ENCODE measurements at regions not wholly inside any gene's neighbourhood (a gene's known extent, or its start where the extent isn't known, plus 50 kb on each side); places are given as distances from the start of the nearest gene placed in this dataset.

DNA sequence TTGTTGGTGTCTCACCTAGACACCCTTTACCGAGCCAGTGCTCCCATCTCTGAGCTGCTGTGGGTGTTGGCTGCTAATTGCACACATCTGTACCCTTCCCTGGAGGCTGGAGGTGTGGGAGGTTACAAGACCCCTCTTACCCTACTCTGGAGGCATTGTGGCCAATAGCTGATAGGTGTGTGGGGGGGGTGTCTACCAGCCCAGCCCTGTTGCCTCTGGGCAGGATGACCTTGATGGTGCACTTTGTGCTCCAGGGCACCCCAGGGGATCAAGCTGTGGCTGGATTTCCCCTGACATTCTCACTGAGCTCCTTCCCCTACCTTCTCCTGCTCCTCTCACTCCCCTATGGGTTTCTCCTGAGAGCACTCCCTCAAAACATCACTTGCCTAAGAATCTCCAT is 104.7 kb upstream of the ADPGK start:
- Histone ChIP-seq H3K9me3 (peaks cover 0 to 11% (median 0%) of the 10 kb centered on the region in 11 donors), H3K36me3 (no peaks in the 10 kb centered on the region), H3K27ac (no peak overlapping the region), H3K4me3 (no peak overlapping the region), H3K27me3 (peaks cover 0 to 18% (median 6%) of the 10 kb centered on the region in 7 donors), H3K4me1 (peaks cover 0 to 11% (median 0%) of the 10 kb centered on the region in 9 donors)
- intact Hi-C loops (cut with DNase I) = no loop called here
- no peak for ATAC-seq
- TF ChIP-seq, protein P1, sequence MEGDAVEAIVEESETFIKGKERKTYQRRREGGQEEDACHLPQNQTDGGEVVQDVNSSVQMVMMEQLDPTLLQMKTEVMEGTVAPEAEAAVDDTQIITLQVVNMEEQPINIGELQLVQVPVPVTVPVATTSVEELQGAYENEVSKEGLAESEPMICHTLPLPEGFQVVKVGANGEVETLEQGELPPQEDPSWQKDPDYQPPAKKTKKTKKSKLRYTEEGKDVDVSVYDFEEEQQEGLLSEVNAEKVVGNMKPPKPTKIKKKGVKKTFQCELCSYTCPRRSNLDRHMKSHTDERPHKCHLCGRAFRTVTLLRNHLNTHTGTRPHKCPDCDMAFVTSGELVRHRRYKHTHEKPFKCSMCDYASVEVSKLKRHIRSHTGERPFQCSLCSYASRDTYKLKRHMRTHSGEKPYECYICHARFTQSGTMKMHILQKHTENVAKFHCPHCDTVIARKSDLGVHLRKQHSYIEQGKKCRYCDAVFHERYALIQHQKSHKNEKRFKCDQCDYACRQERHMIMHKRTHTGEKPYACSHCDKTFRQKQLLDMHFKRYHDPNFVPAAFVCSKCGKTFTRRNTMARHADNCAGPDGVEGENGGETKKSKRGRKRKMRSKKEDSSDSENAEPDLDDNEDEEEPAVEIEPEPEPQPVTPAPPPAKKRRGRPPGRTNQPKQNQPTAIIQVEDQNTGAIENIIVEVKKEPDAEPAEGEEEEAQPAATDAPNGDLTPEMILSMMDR (IDR thresholded peaks at IDR 0.05) = no peak
- WGBS, 2 donors = 74 to 92% methylated on average over 1 of the region's 1 CpG
- no peak for DNase-seq

DNA sequence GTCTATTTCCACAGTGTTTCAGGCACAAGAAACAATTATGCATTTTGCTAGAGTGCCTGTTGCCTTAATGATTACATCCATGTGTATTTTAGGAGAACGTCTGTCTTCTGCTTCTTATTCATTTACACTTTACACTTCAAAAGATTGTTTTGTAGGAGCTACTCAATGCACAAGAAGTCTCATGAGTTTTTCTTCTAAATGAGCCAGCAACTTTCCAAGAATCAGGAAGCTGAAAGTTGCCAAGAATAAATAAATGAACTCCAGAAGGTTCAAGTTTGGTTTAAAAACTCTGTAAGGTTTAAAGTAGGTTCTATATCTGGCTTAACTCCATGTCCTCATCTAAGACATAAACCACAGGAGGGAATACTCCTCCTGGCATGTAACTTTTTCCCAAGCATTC is 103.8 kb upstream of the ADPGK start:
- DNase-seq (no peak), ATAC-seq (no peak)
- Histone ChIP-seq H3K36me3 (no peaks in the 10 kb centered on the region), H3K27me3 (peaks cover 0 to 17% (median 5%) of the 10 kb centered on the region in 7 donors), H3K4me3 (no peak overlapping the region), H3K9me3 (peaks cover 0 to 18% (median 3%) of the 10 kb centered on the region in 11 donors), H3K27ac (no peak overlapping the region), H3K4me1 (peaks cover 0 to 11% (median 0%) of the 10 kb centered on the region in 9 donors)
- 50 to 54% methylated on average over 1 of the region's 1 CpG for WGBS, 2 donors
- intact Hi-C loops (cut with DNase I) = no loop called here
- TF ChIP-seq, protein P1 (IDR thresholded peaks at IDR 0.05) = no peak

DNA sequence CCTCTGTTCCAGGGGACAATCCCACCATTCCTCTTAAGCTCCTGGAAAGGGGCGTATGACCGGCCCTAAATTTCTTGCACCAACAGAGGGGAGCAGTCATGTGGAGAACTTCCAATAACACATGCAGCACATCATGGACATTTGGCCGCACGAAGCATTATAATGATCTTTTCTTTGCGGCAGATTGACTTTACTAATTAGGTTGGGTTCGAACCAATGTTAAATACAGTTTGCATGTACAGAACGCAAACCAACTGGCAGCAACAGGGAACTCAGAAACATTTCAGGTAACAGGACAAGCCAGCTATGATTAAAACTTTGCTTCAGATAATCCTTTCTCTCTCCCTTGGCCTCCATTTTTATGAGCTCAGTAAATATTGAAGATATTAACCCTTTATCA is 100.8 kb upstream of the ADPGK start:
- no peak for DNase-seq
- WGBS, 2 donors = 95 to 96% methylated on average over 7 of the region's 7 CpGs
- Histone ChIP-seq H3K27me3 (peaks cover 0 to 3% (median 1%) of the 10 kb centered on the region in 7 donors), H3K9me3 (peaks cover 0 to 30% (median 3%) of the 10 kb centered on the region in 11 donors), H3K27ac (no peak overlapping the region), H3K4me3 (no peak overlapping the region), H3K4me1 (no peaks in the 10 kb centered on the region), H3K36me3 (no peaks in the 10 kb centered on the region)
- intact Hi-C loops (cut with DNase I) = no loop called here
- no peak for ATAC-seq
- TF ChIP-seq, protein P1 (IDR thresholded peaks at IDR 0.05) = no peak

DNA sequence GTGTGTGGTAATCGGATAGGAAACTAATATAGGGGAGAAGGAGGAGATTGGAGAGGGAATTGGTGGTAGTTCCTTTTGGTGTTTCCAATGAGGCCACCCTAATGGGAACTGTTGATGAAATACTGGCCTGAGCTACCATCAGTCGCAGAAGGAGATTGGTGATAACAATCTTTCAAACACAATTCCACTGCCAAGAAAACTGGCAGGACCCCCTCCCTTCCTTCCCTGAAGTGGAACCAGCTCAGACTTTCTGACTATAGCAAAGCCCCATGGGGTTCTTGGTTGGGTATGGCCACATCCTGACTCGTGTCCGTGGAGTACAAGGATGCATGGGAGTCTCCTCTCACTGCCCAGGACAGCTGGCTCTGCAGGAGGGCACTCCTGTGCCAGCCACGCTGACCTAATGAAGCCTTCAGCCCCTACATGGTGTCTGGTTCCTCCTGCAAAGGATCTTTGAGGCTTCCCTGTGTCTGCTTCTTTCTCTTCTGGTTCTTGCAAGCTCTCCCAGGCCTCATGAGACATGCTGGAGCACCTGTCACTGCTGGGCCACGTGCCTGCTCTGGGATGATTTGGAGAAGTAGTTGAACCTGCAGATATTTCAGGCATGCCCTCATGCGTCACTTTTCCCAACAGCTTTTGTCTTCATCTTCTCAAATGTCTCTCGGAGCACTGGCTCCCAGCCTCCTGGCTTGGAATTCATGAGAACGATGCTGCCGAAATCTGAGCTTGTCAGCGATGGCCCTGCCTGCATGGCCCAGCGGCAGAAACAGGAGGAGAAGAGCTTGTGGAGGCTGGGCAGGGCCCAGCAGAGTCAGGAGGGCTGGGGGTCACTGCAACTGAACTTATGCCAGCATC is 90.0 kb upstream of the ADPGK start:
- Histone ChIP-seq H3K27ac (no peak overlapping the region), H3K4me3 (no peak overlapping the region), H3K36me3 (no peaks in the 10 kb centered on the region), H3K4me1 (peaks cover 0 to 9% (median 0%) of the 10 kb centered on the region in 9 donors), H3K9me3 (peaks cover 0 to 5% (median 0%) of the 10 kb centered on the region in 11 donors), H3K27me3 (peaks cover 0 to 12% (median 0%) of the 10 kb centered on the region in 7 donors)
- DNase-seq = no peak
- whole genome bisulfite sequencing, 2 donors = 50 to 52% methylated on average over 12 of the region's 12 CpGs
- intact Hi-C loops (cut with DNase I) = loop anchor here in 1 of 10 donors (5.0 kb wide), 1 partner anchor 46 kb away; no protein-coding TSS in a partner anchor
- TF ChIP-seq, protein P1 (IDR thresholded peaks at IDR 0.05) = no peak
- ATAC-seq = no peak
